ENCODE measurements at regions not wholly inside any gene's neighbourhood (a gene's known extent, or its start where the extent isn't known, plus 50 kb on each side); places are given as distances from the start of the nearest gene placed in this dataset.

- TF ChIP-seq CTCF (IDR thresholded peaks at IDR 0.05; ENCODE audit: insufficient read depth, low read length) = no peak
- TF ChIP-seq POLR2AphosphoS5 (IDR thresholded peaks at IDR 0.05; ENCODE audit: low read depth) = no peak
- no peak for TF ChIP-seq SPI1 (IDR thresholded peaks at IDR 0.05; ENCODE audit: borderline replicate concordance, low read depth)
- TF ChIP-seq REST (IDR thresholded peaks at IDR 0.05; ENCODE audit: insufficient replicate concordance, low read depth) = no peak
These were observed 410.4 kb downstream of the MEIS1 start for GRCh38 chr2:66845307-66845706.
